ENCODE measurements at regions not wholly inside any gene's neighbourhood (a gene's known extent, or its start where the extent isn't known, plus 50 kb on each side); places are given as distances from the start of the nearest gene placed in this dataset.

DNA sequence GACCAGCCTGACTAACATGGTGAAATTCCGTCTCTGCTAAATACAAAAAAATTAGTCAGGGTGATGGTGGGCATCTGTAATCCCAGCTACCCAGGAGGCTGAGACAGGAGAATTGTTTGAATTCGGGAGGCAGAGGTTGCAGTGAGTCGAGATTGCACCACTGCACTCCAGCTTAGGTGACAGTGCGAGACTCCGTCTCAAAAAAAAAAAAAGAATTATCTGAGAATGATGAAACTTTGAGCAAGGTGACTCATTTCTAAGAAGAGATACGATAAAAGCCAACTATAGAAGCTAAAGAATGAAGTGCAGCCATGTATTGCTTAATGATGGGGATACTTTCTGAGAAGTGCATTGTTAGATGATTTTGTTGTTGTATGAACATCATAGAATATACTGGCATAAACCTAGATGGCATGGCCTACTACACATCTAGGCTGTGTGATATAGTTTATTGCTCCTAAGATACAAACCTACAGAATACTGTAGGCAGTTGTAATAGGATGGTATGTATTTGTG is 64.7 kb downstream of the SNRPE start:
- Mint-ChIP-seq H3K4me1 (peaks cover 7% of the 10 kb centered on the region), H3K4me3 (no peak overlapping the region), H3K9me3 (no peaks in the 10 kb centered on the region), H3K36me3 (no peaks in the 10 kb centered on the region), H3K27ac (no peak overlapping the region)
- no peak for DNase-seq (ENCODE audit: low spot score in 2 of 2)
- no peak for ATAC-seq

DNA sequence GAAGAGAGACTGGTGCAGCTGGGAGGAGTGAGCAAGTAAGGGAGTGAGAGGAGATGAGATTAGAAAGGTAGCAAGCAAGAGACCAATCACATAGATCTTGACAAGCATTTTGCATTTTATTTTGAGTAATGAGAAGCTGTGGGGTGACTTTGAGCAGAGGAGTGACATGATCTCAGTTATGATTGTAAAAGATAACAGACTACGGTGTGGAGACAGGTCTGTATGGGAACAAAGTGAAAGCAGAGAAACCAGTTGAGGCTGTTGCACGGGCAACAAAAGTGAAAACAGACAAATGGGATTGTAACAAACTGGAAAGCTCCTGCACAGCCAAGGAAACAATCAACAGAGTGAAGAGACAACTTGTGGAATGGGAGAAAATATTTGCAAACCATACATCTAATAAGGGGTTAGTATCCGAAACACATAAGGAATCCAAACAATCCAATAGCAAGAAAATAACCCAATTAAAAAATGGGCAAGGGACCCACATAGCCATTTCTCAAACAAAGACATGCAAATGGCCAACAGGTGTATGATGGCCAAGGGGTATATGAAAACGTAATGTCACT is 68.4 kb downstream of the SNRPE start:
- Mint-ChIP-seq H3K36me3 (no peaks in the 10 kb centered on the region), H3K9me3 (no peaks in the 10 kb centered on the region), H3K4me1 (peaks cover 11% of the 10 kb centered on the region), H3K4me3 (no peak overlapping the region), H3K27ac (no peak overlapping the region)
- DNase-seq (ENCODE audit: low spot score in 2 of 2) (no peak), ATAC-seq (no peak)

DNA sequence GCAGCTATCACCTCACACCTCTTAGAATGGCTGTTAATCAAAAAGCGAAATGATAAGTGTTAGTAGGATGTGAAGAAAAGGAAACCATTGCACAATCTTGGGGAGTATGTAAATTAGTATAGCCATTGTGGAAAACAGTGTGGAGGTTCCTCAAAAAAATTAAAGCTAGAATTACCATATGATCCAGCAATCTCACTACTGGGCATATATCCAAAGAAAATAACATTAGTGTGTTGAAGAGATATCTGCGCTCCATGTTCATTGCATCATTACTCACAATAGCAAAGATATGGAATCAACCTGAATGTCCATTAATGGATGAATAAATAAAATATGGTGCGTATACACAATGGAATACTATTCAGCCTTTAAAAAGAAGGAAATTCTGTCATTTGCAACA is 68.9 kb downstream of the SNRPE start:
- ATAC-seq (no peak), DNase-seq (ENCODE audit: low spot score in 2 of 2) (no peak)
- peaks cover 11% of the 10 kb centered on the region for H3K4me1 Mint-ChIP-seq
- H3K9me3 Mint-ChIP-seq, result no peaks in the 10 kb centered on the region
- H3K27ac Mint-ChIP-seq, result no peak overlapping the region
- no peaks in the 10 kb centered on the region for H3K36me3 Mint-ChIP-seq
- no peak overlapping the region for H3K4me3 Mint-ChIP-seq

DNA sequence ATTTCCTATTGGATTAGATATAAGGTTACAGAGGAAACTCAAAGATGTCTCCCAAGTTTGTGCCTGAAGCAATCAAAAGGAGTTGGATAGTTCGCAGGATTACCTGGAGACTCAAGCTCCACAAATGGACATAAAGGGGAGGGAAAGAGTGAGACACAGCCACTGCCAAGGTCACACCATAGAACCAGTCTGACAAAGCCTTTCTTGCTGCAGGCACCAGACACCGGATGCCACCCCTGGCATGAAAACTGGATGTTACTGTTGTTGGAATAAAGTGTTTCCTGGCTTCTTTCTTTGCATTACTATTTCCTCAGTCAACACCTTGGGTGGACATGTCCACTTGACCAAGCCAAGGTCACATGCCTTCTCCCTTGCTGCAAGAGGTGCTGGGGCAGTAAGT is 70.6 kb downstream of the SNRPE start:
- H3K27ac Mint-ChIP-seq, result no peak overlapping the region
- DNase-seq (ENCODE audit: low spot score in 2 of 2), result no peak
- H3K9me3 Mint-ChIP-seq, result no peaks in the 10 kb centered on the region
- peaks cover 11% of the 10 kb centered on the region for H3K4me1 Mint-ChIP-seq
- no peak for ATAC-seq
- no peaks in the 10 kb centered on the region for H3K36me3 Mint-ChIP-seq
- H3K4me3 Mint-ChIP-seq, result no peak overlapping the region

DNA sequence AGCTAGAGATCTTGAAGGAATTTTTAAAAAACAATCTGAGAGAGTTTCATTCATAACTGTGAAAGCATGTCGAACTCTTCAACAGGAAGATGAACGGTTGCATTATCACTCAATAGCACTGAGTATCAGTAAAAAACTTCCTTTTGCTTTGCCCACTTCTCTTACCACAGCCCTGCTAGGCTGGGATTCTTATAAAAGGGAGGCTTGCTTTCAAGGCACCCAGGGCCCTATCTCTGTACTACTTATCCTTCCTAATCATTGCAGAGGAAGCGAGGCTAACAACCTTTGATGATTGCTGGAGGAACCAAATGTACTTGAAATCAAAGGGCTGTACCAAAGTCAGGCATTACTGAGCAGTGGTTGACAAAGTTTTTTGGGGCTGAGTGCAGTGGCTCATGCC is 71.2 kb downstream of the SNRPE start:
- Mint-ChIP-seq H3K4me3 (no peak overlapping the region), H3K36me3 (no peaks in the 10 kb centered on the region), H3K27ac (no peak overlapping the region), H3K9me3 (no peaks in the 10 kb centered on the region), H3K4me1 (peaks cover 13% of the 10 kb centered on the region)
- ATAC-seq, result peak; percentile 43
- no peak for DNase-seq (ENCODE audit: low spot score in 2 of 2)

DNA sequence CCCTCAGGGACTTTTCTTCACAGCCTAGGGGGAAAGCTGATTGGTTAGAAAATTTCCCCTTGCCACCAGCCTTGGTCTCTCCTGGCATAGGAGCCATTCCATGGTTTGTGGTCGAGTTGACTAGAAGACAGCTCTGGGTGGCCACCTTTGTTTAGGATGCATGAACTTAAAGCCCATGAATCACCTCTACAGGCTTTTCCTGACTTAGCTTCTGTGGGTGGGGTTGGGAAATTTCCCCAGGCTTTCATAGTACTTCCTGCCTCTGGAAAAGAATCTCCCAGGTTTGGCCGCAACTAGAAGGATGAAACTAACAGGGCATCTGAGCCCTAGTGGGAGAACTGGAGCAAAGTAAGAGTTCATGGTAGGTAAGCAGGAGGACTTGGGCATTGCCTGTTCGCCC is 72.6 kb downstream of the SNRPE start:
- peaks cover 17% of the 10 kb centered on the region for H3K4me1 Mint-ChIP-seq
- H3K36me3 Mint-ChIP-seq, result no peaks in the 10 kb centered on the region
- ATAC-seq, result no peak
- no peak for DNase-seq (ENCODE audit: low spot score in 2 of 2)
- no peak overlapping the region for H3K4me3 Mint-ChIP-seq
- no peaks in the 10 kb centered on the region for H3K9me3 Mint-ChIP-seq
- no peak overlapping the region for H3K27ac Mint-ChIP-seq

DNA sequence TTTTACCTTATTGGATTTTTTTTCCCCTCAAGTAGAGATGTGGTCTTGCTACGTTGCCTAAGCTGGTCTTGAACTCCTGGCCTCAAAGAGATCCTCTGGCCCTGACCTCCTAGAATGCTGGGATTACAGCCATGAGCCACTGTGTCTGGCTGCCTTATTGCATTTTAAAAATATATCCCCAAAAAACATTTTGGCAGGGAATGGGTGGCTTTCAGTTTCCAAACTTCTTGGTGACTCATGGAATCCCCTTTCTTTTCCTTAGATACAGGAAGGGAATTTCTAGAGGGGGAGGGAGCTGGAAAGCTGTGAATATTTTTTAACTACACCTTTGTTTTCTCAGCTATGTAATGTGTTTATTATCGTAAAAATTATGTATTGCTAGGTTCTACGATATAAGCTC is 73.3 kb downstream of the SNRPE start:
- Mint-ChIP-seq H3K4me3 (no peak overlapping the region), H3K27ac (no peak overlapping the region), H3K4me1 (peaks cover 13% of the 10 kb centered on the region), H3K9me3 (no peaks in the 10 kb centered on the region), H3K36me3 (no peaks in the 10 kb centered on the region)
- no peak for DNase-seq (ENCODE audit: low spot score in 2 of 2)
- ATAC-seq, result no peak

DNA sequence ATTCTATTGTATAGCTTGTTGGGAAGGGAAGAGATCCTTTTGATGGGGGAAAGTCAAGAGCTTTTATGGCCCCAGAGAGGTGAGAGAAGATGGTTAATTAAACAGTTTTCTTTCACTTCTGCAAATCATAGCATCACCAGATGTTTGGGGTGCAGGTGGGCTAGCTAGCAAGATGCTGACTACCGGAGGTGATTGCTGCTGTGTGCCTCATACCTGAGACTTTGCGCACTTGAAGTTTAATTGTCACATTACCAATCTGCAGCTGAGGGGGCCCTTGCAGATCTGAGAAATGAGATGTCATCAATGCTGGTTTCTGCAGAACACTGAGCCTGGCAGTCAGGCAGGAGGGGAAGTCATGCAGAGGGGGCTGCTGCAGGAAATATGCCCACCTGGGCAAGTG is 73.9 kb downstream of the SNRPE start:
- H3K27ac Mint-ChIP-seq, result no peak overlapping the region
- no peaks in the 10 kb centered on the region for H3K9me3 Mint-ChIP-seq
- no peaks in the 10 kb centered on the region for H3K36me3 Mint-ChIP-seq
- H3K4me1 Mint-ChIP-seq, result peaks cover 10% of the 10 kb centered on the region
- no peak overlapping the region for H3K4me3 Mint-ChIP-seq
- DNase-seq (ENCODE audit: low spot score in 2 of 2) (no peak), ATAC-seq (no peak)

DNA sequence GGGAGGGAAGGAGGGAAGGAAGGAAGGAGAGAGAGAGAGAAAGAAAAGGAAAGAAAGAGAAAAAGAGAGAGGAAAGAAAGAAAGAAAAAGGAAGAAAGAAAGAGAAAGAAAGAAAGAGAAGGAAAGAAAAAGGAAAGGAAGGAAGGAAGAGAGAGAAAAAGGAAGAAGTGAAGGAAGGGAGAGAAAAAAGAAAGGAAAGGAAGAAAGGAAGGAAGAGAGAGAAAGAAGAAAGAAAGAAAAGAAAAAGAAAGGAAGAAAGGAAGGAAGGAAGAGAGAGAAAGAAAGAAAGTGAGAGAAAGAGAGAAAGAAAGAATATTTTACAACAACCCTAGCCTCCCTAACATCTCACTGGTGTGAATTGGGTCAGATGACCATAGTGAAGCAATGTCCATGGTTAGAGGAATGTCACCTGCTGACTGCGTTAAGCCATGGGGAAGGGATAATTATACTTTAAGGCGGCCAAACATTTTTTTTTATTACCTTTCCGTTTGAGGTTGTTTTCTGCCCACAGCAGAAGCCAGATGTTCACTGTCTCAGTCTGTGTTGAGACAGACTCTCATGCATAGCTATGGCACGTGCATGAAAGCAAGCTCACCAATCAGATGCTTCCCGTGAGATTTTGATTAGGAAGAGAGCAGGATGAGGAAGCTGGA is 76.4 kb downstream of the SNRPE start:
- Mint-ChIP-seq H3K9me3 (no peaks in the 10 kb centered on the region), H3K4me3 (no peak overlapping the region), H3K36me3 (no peaks in the 10 kb centered on the region), H3K27ac (no peak overlapping the region), H3K4me1 (peaks cover 6% of the 10 kb centered on the region)
- ATAC-seq (no peak), DNase-seq (ENCODE audit: low spot score in 2 of 2) (no peak)

DNA sequence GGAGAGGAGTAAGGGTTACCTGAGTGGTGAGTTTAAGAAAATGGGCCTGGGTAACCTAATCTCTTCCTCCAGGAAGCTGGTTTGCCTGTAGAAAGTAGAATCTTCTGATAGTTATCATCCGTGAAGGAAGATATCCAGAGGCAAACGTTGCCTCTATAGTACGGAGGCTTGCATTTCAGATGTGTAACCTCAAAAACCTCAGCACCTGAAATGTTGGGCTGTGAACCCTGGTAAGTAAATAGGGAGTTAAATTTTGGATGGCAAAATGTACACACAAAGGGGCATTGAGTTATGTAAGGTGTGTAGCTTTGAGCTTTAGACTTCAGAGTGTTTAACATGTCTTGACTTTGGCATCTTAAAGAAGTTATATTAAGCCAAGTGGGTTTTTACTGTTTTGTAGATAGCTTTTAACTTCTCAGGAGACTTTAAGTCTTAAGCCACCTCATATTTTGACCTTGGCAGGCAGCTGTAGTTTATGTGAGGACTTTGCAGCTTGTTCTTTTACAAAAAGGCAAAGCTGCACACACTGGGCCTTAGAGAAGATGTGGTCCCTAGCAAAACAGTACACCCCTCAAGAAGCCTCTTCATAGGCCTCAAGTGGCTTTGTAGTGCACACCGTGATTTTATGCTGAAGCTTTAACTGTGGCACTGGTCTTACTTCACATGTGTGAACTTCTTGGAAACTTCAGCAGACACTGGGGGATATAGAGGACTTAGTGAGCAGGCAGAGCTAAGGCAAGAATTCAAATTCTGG is 83.4 kb downstream of the SNRPE start:
- H3K36me3 Mint-ChIP-seq, result no peaks in the 10 kb centered on the region
- no peaks in the 10 kb centered on the region for H3K4me1 Mint-ChIP-seq
- no peak for DNase-seq (ENCODE audit: low spot score in 2 of 2)
- no peak overlapping the region for H3K27ac Mint-ChIP-seq
- H3K9me3 Mint-ChIP-seq, result no peaks in the 10 kb centered on the region
- ATAC-seq, result no peak
- no peak overlapping the region for H3K4me3 Mint-ChIP-seq

DNA sequence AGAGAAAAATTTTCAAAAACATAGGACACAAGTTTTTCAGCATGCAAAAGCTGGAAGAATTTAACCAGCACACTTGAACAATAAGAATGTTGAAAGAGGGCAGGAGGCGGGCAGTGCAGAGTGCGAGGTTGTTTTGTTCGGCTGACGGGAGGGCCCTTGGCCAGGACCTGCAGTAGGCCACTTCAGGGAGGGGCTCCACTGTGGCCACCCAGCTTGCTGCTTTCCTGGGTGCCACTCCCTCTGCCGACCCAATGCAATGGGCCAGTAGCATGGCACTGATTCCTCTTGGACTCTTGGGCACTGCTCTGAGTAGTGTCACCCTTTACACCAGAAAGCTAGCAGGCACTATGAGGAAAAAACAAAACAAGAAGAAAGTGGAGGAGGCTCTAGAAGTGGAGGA is 92.9 kb downstream of the SNRPE start:
- Mint-ChIP-seq H3K4me3 (no peak overlapping the region), H3K4me1 (no peaks in the 10 kb centered on the region), H3K27ac (no peak overlapping the region), H3K9me3 (peaks cover 15% of the 10 kb centered on the region), H3K36me3 (no peaks in the 10 kb centered on the region)
- ATAC-seq, result no peak
- DNase-seq (ENCODE audit: low spot score in 2 of 2), result no peak

DNA sequence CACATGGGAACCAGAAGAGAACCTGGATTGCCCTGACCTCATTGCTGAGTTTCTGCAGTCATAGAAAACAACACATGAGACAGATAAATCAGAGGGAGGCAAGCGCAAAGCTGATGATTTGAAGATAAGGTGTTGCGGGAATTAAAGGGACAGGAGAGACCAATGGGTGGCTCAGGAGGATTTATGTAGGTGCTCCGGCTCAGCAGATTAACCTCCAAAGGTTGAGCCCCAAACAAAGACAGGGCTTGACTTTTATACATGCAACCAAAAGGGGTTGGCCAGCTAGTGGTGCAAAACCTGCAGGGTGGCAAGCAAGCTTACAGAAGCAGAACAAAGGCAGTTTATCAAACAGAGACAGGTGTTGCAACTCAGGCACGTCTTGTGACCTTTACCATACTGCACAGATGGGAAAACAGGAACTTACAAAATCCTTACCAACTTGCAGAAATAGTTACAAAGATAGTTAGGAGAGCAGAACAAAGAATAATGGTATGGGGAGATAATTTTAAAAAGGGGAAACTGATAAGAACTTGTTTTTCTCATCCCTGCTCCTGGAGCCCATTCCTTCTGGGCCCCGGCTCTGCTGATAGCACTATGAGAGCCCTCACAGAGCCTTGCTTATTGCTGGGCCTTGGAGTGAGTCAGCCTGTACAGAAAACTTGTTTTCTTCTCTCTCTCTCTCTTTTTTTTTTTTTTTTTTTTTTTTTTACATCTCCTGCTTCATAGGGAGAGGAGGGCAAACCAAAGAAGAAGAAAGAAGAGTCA is 93.6 kb downstream of the SNRPE start:
- Mint-ChIP-seq H3K4me1 (no peaks in the 10 kb centered on the region), H3K36me3 (no peaks in the 10 kb centered on the region), H3K27ac (no peak overlapping the region), H3K4me3 (no peak overlapping the region), H3K9me3 (peaks cover 15% of the 10 kb centered on the region)
- ATAC-seq (no peak), DNase-seq (ENCODE audit: low spot score in 2 of 2) (no peak)

DNA sequence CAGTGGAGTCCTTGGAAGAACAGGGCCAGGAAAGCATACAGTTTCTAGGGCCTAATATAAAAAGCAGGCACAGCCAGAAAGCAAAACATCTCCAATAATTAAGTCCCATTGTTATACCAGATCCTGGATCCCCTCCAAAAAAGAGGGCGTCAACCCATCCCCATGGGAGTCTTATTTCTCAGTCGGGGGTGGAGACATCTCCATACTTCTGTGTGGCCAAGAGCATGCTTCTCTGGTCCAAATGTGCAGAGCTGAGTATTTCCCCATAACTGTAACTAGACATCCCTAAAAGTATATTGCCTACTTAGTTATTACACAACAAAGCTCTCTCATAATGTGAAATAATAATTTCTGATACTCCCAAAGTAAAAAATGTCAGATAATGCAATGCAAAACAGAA is 104.2 kb upstream of the SOX13 start:
- H3K27ac Mint-ChIP-seq, result no peak overlapping the region
- no peak overlapping the region for H3K4me3 Mint-ChIP-seq
- ATAC-seq (no peak), DNase-seq (ENCODE audit: low spot score in 2 of 2) (no peak)
- no peaks in the 10 kb centered on the region for H3K9me3 Mint-ChIP-seq
- no peaks in the 10 kb centered on the region for H3K36me3 Mint-ChIP-seq
- H3K4me1 Mint-ChIP-seq, result no peaks in the 10 kb centered on the region

DNA sequence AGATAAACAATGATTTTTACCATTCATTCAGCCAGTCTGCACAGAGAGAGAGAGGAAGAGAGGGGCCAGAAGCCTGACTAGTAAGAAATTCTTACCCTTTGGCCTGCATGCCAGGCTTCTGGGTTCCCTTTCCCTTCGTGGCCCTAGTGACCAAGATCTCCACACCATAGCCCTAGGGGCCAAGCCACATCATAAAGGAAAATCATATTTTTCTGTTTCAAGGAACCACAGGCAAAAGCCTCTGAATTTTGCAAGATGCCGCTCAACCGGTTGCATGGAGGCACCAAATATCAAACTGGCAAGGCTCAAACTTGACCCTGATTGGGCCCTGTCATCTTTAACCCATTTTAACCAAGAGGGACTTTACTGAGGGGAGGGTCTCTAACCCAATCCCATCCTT is 103.1 kb upstream of the SOX13 start:
- no peak overlapping the region for H3K4me3 Mint-ChIP-seq
- H3K27ac Mint-ChIP-seq, result no peak overlapping the region
- no peak for ATAC-seq
- no peaks in the 10 kb centered on the region for H3K9me3 Mint-ChIP-seq
- H3K4me1 Mint-ChIP-seq, result no peaks in the 10 kb centered on the region
- no peaks in the 10 kb centered on the region for H3K36me3 Mint-ChIP-seq
- DNase-seq (ENCODE audit: low spot score in 2 of 2), result no peak

DNA sequence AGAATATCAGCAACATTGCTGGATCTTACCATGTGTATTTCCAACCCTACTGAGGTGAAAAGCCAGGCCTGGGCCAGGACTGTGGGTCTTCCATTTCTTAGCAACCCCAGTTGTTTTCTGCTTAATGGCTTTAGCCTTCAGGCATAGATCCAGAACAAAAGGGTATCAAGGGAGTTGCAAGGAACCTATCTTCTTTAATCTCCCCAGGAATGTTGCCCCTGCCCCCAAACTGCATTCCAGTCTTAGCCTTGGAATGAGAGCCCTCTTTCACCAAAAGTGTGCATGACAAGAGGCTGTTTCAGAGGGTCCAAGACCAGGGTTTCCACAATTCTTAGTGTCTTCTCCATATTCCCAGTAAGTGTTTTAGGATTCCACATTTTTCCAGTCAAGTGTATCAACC is 87.9 kb upstream of the SOX13 start:
- DNase-seq (ENCODE audit: low spot score in 2 of 2), result no peak
- no peak for ATAC-seq
- H3K36me3 Mint-ChIP-seq, result no peaks in the 10 kb centered on the region

More for the DNA sequence above, 87.9 kb upstream of the SOX13 start:
- no peak overlapping the region for H3K4me3 Mint-ChIP-seq
- no peak overlapping the region for H3K27ac Mint-ChIP-seq
- H3K9me3 Mint-ChIP-seq, result no peaks in the 10 kb centered on the region
- no peaks in the 10 kb centered on the region for H3K4me1 Mint-ChIP-seq
